ENCODE measurements at regions not wholly inside any gene's neighbourhood (a gene's known extent, or its start where the extent isn't known, plus 50 kb on each side); places are given as distances from the start of the nearest gene placed in this dataset.

DNA sequence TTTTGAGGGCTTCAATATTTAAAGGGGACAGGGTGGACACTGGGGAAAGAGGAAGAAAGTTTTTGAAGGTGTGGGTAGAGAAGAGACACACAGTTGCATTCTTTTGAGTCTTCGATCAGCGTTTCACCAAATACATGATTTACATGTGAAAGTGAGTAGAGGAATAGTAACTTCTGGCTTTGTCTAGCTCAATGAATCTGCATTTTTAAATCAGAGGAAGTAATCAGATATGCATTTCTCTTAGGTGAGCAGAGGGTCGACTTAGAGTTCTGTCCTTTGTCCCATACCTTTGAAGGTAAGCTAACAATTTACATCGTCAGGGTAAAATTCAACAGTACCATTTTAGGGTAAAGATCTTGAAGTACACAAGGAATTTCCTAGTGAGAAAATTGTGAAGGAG lies 406.4 kb upstream of the ZNF462 start:
- Histone ChIP-seq H2AFZ (ENCODE audit: low read length) (no peak overlapping the region), H3K79me2 (ENCODE audit: insufficient read depth, low read depth, low read length) (no peaks in the 10 kb centered on the region), H4K20me1 (ENCODE audit: insufficient read depth, low read length) (no peaks in the 10 kb centered on the region), H3K27ac (ENCODE audit: low read depth, low read length, poor library complexity, severe bottlenecking) (no peak overlapping the region), H3K4me2 (ENCODE audit: low read length) (no peak overlapping the region), H3K36me3 (ENCODE audit: insufficient read depth, low read length) (no peaks in the 10 kb centered on the region), H3K4me3 (ENCODE audit: low read depth, low read length, poor library complexity, severe bottlenecking) (no peak overlapping the region), H3K9me2 (ENCODE audit: insufficient read depth, low read length) (no peaks in the 10 kb centered on the region), H3K4me1 (ENCODE audit: insufficient read depth, low read length, poor library complexity, severe bottlenecking) (no peaks in the 10 kb centered on the region), H3K9me3 (ENCODE audit: low read length) (no peaks in the 10 kb centered on the region)
- ChIA-PET POLR2A (interaction anchor here (0.6 to 1.1 kb wide), 2 partner anchors 19 to 504 kb away, joined by 3 to 4 read pairs; no protein-coding TSS in a partner anchor), CTCF (ENCODE audit: unreplicated experiment) (no interaction called here)
- no peak for DNase-seq (ENCODE audit: low spot score)
- TF ChIP-seq, protein P1, sequence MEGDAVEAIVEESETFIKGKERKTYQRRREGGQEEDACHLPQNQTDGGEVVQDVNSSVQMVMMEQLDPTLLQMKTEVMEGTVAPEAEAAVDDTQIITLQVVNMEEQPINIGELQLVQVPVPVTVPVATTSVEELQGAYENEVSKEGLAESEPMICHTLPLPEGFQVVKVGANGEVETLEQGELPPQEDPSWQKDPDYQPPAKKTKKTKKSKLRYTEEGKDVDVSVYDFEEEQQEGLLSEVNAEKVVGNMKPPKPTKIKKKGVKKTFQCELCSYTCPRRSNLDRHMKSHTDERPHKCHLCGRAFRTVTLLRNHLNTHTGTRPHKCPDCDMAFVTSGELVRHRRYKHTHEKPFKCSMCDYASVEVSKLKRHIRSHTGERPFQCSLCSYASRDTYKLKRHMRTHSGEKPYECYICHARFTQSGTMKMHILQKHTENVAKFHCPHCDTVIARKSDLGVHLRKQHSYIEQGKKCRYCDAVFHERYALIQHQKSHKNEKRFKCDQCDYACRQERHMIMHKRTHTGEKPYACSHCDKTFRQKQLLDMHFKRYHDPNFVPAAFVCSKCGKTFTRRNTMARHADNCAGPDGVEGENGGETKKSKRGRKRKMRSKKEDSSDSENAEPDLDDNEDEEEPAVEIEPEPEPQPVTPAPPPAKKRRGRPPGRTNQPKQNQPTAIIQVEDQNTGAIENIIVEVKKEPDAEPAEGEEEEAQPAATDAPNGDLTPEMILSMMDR (conservative IDR thresholded peaks at IDR 0.05; ENCODE audit: low read length): no peak
- no peak for TF ChIP-seq EZH2phosphoT487 (IDR thresholded peaks at IDR 0.05; ENCODE audit: borderline replicate concordance, low read depth, low read length)
- intact Hi-C loops (cut with micrococcal nuclease; ENCODE audit: unreplicated experiment): no loop called here
- no TSS peak for BruUV-seq (replicated peaks)

DNA sequence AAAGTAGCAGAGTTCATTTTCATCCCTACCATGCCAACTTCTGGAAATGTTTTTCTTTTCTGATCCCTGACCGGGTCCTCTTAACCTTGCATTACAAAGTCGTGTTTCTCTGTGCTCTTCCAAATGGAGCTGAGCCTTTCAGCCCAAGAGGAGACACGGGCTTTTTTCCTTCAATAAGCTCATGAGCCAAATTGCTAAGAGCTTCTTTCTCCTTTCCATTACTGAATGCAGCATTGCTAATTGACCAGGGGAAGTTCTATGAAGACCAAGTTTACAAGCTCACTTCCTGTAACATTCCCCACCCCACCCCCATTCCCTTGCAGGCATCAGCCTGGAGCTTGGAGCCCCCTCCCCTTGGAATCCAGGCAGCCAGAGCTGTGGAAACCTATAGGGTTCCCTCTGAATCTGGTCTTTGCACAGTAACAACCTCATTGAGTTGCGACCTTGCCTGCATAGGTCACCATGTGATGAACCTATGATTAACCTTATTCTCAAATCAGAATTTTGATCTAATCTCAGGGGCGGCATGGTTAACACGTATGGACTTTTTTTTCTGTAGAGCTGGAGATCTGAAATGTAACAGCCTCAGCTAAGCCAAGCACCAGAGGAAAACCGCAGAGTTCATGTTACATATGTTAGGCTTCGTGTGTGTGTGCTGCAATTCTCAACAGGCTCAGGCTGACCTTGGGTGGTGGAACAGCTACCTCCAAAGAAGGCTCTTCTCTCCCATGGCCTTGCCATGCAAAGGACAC lies 395.7 kb upstream of the ZNF462 start:
- Histone ChIP-seq H3K4me3 (ENCODE audit: low read depth, low read length, poor library complexity, severe bottlenecking) (no peak overlapping the region), H2AFZ (ENCODE audit: low read length) (no peak overlapping the region), H3K4me1 (ENCODE audit: insufficient read depth, low read length, poor library complexity, severe bottlenecking) (no peaks in the 10 kb centered on the region), H3K27ac (ENCODE audit: low read depth, low read length, poor library complexity, severe bottlenecking) (no peak overlapping the region), H3K79me2 (ENCODE audit: insufficient read depth, low read depth, low read length) (no peaks in the 10 kb centered on the region), H3K36me3 (ENCODE audit: insufficient read depth, low read length) (no peaks in the 10 kb centered on the region), H3K9me3 (ENCODE audit: low read length) (no peaks in the 10 kb centered on the region), H3K4me2 (ENCODE audit: low read length) (no peak overlapping the region), H3K9me2 (ENCODE audit: insufficient read depth, low read length) (no peaks in the 10 kb centered on the region), H4K20me1 (ENCODE audit: insufficient read depth, low read length) (no peaks in the 10 kb centered on the region)
- intact Hi-C loops (cut with micrococcal nuclease; ENCODE audit: unreplicated experiment): no loop called here
- ChIA-PET POLR2A (interaction anchor here (1.0 kb wide), 1 partner anchor 16 kb away, joined by 3 read pairs; no protein-coding TSS in a partner anchor), CTCF (ENCODE audit: unreplicated experiment) (no interaction called here)
- BruUV-seq (replicated peaks): no TSS peak
- no peak for DNase-seq (ENCODE audit: low spot score)
- TF ChIP-seq, protein P1 (conservative IDR thresholded peaks at IDR 0.05; ENCODE audit: low read length): no peak
- no peak for TF ChIP-seq EZH2phosphoT487 (IDR thresholded peaks at IDR 0.05; ENCODE audit: borderline replicate concordance, low read depth, low read length)

DNA sequence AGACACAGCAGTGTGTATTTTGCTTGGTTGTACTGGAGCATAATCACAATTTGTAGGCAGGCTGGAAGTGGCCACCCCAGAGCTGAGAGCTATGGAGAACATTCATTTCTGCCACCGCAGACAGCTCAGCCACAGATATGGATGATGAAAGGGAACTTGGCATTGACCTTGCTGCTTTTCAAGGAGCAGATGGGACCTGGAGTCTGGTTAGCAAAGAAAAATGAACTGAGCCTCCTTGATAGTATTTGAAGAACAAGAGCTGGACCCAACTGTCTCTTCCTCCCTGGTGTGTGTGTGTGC lies 395.2 kb upstream of the ZNF462 start:
- intact Hi-C loops (cut with micrococcal nuclease; ENCODE audit: unreplicated experiment): no loop called here
- Histone ChIP-seq H2AFZ (ENCODE audit: low read length) (no peak overlapping the region), H3K79me2 (ENCODE audit: insufficient read depth, low read depth, low read length) (no peaks in the 10 kb centered on the region), H3K4me1 (ENCODE audit: insufficient read depth, low read length, poor library complexity, severe bottlenecking) (no peaks in the 10 kb centered on the region), H3K36me3 (ENCODE audit: insufficient read depth, low read length) (no peaks in the 10 kb centered on the region), H3K27ac (ENCODE audit: low read depth, low read length, poor library complexity, severe bottlenecking) (no peak overlapping the region), H3K9me3 (ENCODE audit: low read length) (no peaks in the 10 kb centered on the region), H3K9me2 (ENCODE audit: insufficient read depth, low read length) (no peaks in the 10 kb centered on the region), H4K20me1 (ENCODE audit: insufficient read depth, low read length) (no peaks in the 10 kb centered on the region), H3K4me3 (ENCODE audit: low read depth, low read length, poor library complexity, severe bottlenecking) (no peak overlapping the region), H3K4me2 (ENCODE audit: low read length) (no peak overlapping the region)
- TF ChIP-seq, protein P1 (conservative IDR thresholded peaks at IDR 0.05; ENCODE audit: low read length): no peak
- TF ChIP-seq EZH2phosphoT487 (IDR thresholded peaks at IDR 0.05; ENCODE audit: borderline replicate concordance, low read depth, low read length): no peak
- no peak for DNase-seq (ENCODE audit: low spot score)
- BruUV-seq (replicated peaks): no TSS peak
- ChIA-PET POLR2A (no interaction called here), CTCF (ENCODE audit: unreplicated experiment) (no interaction called here)
